DND-41 (cell line): ENCODE measurements at regions not wholly inside any gene's neighbourhood (a gene's known extent, or its start where the extent isn't known, plus 50 kb on each side); places are given as distances from the start of the nearest gene placed in this dataset.

Experiments used
- EZH2 ChIP-seq: IDR thresholded peaks from 3 replicates; pipeline ENCODE4 v1.6.1; 2012; ENCODE audit warnings: borderline replicate concordance, low read depth, mild to moderate bottlenecking, moderate library complexity, low read length, inconsistent platforms; ENCODE audit not compliant: severe bottlenecking
- TF ChIP-seq, protein P1 (sequence below): IDR thresholded peaks from 2 replicates; pipeline ENCODE4 v1.5.1; 2012; ENCODE audit warnings: borderline replicate concordance, low read length, moderate library complexity, mild to moderate bottlenecking; ENCODE audit not compliant: poor library complexity, severe bottlenecking; ENCODE audit errors: extremely low read depth

- no peak for TF ChIP-seq EZH2
- TF ChIP-seq, protein P1, sequence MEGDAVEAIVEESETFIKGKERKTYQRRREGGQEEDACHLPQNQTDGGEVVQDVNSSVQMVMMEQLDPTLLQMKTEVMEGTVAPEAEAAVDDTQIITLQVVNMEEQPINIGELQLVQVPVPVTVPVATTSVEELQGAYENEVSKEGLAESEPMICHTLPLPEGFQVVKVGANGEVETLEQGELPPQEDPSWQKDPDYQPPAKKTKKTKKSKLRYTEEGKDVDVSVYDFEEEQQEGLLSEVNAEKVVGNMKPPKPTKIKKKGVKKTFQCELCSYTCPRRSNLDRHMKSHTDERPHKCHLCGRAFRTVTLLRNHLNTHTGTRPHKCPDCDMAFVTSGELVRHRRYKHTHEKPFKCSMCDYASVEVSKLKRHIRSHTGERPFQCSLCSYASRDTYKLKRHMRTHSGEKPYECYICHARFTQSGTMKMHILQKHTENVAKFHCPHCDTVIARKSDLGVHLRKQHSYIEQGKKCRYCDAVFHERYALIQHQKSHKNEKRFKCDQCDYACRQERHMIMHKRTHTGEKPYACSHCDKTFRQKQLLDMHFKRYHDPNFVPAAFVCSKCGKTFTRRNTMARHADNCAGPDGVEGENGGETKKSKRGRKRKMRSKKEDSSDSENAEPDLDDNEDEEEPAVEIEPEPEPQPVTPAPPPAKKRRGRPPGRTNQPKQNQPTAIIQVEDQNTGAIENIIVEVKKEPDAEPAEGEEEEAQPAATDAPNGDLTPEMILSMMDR, result no peak
Observed at GRCh38 chr13:39893808-39894207, 238.3 kb downstream of the COG6 start.
